Left ventricle myocardium inferior (tissue), 1 donor: ENCODE measurements at regions not wholly inside any gene's neighbourhood (a gene's known extent, or its start where the extent isn't known, plus 50 kb on each side); places are given as distances from the start of the nearest gene placed in this dataset.

Experiments
- DNase-seq: peaks from one replicate; pipeline ENCODE4 v3.0.0-alpha.2; 2020
- H3K27ac ChIP-seq: fragments of 200-600 bp; replicated peaks from 2 replicates; pipeline ENCODE4 v1.8.0; 2021
- H3K27me3 ChIP-seq: fragments of 200-600 bp; 2 replicates; pipeline ENCODE4 v1.8.0; 2021; ENCODE audit warnings: low read depth
- H3K36me3 ChIP-seq: fragments of 200-600 bp; 2 replicates; pipeline ENCODE4 v1.8.0; 2021
- H3K4me1 ChIP-seq: fragments of 200-600 bp; 2 replicates; pipeline ENCODE4 v1.8.0; 2021
- H3K4me3 ChIP-seq: fragments of 200-600 bp; 2 replicates; pipeline ENCODE4 v1.8.0; 2021; ENCODE audit warnings: mild to moderate bottlenecking, moderate library complexity
- H3K9me3 ChIP-seq: fragments of 200-600 bp; replicated peaks from 2 replicates; pipeline ENCODE4 v1.8.0; 2021
- CTCF ChIP-seq: fragments of 200-600 bp; IDR thresholded peaks from 2 replicates; pipeline ENCODE4 v1.8.0; 2021; ENCODE audit warnings: antibody characterized with exemption, mild to moderate bottlenecking, borderline replicate concordance
- intact Hi-C: fragments of 100-400 bp; cut with micrococcal nuclease; formaldehyde crosslinking; loops from one replicate; pipeline ENCODE4 v1.11.0; 2022
- donor health status: DM: no; HTN: yes; CAD: no; lungs with severe emphysema.

- Histone ChIP-seq H3K27me3 (peaks cover 61% of the 10 kb centered on the region), H3K27ac (no peak overlapping the region), H3K9me3 (no peaks in the 10 kb centered on the region), H3K36me3 (no peaks in the 10 kb centered on the region), H3K4me1 (no peaks in the 10 kb centered on the region), H3K4me3 (no peak overlapping the region)
- TF ChIP-seq CTCF = no peak
- intact Hi-C loops = no loop called here
- DNase-seq = no peak
These were observed 106.8 kb downstream of the FOXB1 start for GRCh38 chr15:60110909-60111308.

- DNase-seq = no peak
- H3K4me3 ChIP-seq = no peak overlapping the region
- intact Hi-C loops = no loop called here
- no peaks in the 10 kb centered on the region for H3K9me3 ChIP-seq
- peaks cover 78% of the 10 kb centered on the region for H3K27me3 ChIP-seq
- H3K27ac ChIP-seq = no peak overlapping the region
- no peak for TF ChIP-seq CTCF
- H3K4me1 ChIP-seq = no peaks in the 10 kb centered on the region
- no peaks in the 10 kb centered on the region for H3K36me3 ChIP-seq
These were observed 111.7 kb downstream of the FOXB1 start for GRCh38 chr15:60115579-60116380.

GRCh38 chr15:60116456-60117089 is 112.5 kb downstream of the FOXB1 start:
- Histone ChIP-seq H3K36me3 (no peaks in the 10 kb centered on the region), H3K27me3 (peaks cover 82% of the 10 kb centered on the region), H3K4me3 (no peak overlapping the region), H3K9me3 (no peaks in the 10 kb centered on the region), H3K4me1 (no peaks in the 10 kb centered on the region), H3K27ac (no peak overlapping the region)
- DNase-seq = no peak
- TF ChIP-seq CTCF = no peak
- intact Hi-C loops = no loop called here

DNA sequence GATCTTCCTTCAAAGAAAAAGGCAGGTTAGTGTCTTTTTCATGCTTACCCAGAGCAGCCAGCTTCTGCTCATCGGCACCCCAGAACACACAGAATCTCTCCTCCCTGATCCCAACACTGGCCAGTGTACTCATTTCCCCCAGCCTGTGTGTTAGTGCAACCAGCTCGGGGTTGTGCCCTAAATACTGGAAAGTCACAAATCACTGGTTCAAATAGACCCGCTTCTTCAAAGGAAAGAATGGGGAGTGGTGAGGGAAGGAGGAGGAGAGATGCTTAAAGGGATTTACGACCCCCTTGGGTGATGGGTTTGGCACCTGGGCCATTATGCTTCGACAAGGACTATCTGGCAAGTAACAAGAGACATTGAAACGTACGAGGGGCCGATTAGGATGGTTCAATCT is 114.0 kb downstream of the FOXB1 start:
- no peak overlapping the region for H3K27ac ChIP-seq
- DNase-seq = no peak
- H3K36me3 ChIP-seq = no peaks in the 10 kb centered on the region
- peaks cover 86% of the 10 kb centered on the region for H3K27me3 ChIP-seq
- no peaks in the 10 kb centered on the region for H3K9me3 ChIP-seq
- intact Hi-C loops = no loop called here
- no peak overlapping the region for H3K4me3 ChIP-seq
- no peaks in the 10 kb centered on the region for H3K4me1 ChIP-seq
- TF ChIP-seq CTCF = no peak

GRCh38 chr15:60118626-60119025 is 114.5 kb downstream of the FOXB1 start:
- Histone ChIP-seq H3K4me3 (no peak overlapping the region), H3K27me3 (peaks cover 91% of the 10 kb centered on the region), H3K9me3 (no peaks in the 10 kb centered on the region), H3K27ac (no peak overlapping the region), H3K36me3 (no peaks in the 10 kb centered on the region), H3K4me1 (no peaks in the 10 kb centered on the region)
- intact Hi-C loops = no loop called here
- TF ChIP-seq CTCF = no peak
- no peak for DNase-seq
